ENCODE measurements at regions not wholly inside any gene's neighbourhood (a gene's known extent, or its start where the extent isn't known, plus 50 kb on each side); places are given as distances from the start of the nearest gene placed in this dataset.
A peak's percentile ranks its signal among the peaks of the same experiment; 100 is the strongest.

GRCh38 chr2:198809976-198810375 lies 647.8 kb downstream of the SATB2 start:
- no peak overlapping the region for H2AK5ac ChIP-seq (ENCODE audit: low read length)
- no peak overlapping the region for H3K4me3 ChIP-seq (ENCODE audit: low read length)
- no peaks in the 10 kb centered on the region for H3K27me3 ChIP-seq (ENCODE audit: insufficient read depth, low read length, poor library complexity)
- H4K8ac ChIP-seq (ENCODE audit: low read depth, low read length): no peak overlapping the region
- no peak overlapping the region for H4K5ac ChIP-seq (ENCODE audit: low read length)
- no peak overlapping the region for H2BK120ac ChIP-seq (ENCODE audit: low read depth, low read length)
- H3K9ac ChIP-seq (ENCODE audit: low read length): no peak overlapping the region
- no CpG with 5 or more reads among the region's 3 CpGs for WGBS (ENCODE audit: extremely low coverage, insufficient coverage, low lambda C conversion rate)
- H3K56ac ChIP-seq (ENCODE audit: low read length): no peak overlapping the region
- no peaks in the 10 kb centered on the region for H3K79me1 ChIP-seq (ENCODE audit: low read length)
- no peak overlapping the region for H3K23ac ChIP-seq (ENCODE audit: low read length)
- H3K4me2 ChIP-seq (ENCODE audit: low read length): no peak overlapping the region
- no peak overlapping the region for H3K4ac ChIP-seq (ENCODE audit: low read depth, low read length)
- no peak overlapping the region for H2BK15ac ChIP-seq (replicated peaks; ENCODE audit: low read depth)
- H3K4me1 ChIP-seq (ENCODE audit: control insufficient read depth, low read depth, low read length): no peaks in the 10 kb centered on the region
- no peak overlapping the region for H3K18ac ChIP-seq (ENCODE audit: low read length)
- DNase-seq: no peak
- H3K36me3 ChIP-seq (ENCODE audit: control insufficient read depth, insufficient read depth, low read length): no peaks in the 10 kb centered on the region
- H3K27ac ChIP-seq (ENCODE audit: low read depth, low read length): no peak overlapping the region
- H3K79me2 ChIP-seq (ENCODE audit: control insufficient read depth, insufficient read depth, low read length): no peaks in the 10 kb centered on the region
- H2BK5ac ChIP-seq (ENCODE audit: low read length): no peak overlapping the region

DNA sequence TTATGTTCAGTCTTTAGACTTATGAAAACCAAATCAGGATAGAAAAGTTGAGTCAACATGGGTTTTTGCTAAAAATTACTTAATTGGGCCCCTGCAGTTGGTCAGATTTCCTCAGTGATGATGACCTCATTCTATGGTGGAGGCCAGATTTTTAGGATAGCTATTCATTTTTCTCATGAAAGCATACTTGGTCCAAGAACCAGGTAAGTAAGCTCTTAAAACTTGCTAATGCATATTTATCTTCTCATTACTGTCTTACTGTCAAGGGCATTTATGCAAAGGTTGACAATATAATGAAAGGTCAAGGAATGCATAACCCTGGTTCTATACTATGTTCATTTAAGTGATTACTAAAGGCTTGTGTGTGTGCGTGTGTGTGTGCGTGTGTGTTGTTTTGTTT lies 650.6 kb downstream of the SATB2 start:
- WGBS (ENCODE audit: extremely low coverage, insufficient coverage, low lambda C conversion rate): no CpG with 5 or more reads among the region's 2 CpGs
- no peak overlapping the region for H2BK15ac ChIP-seq (replicated peaks; ENCODE audit: low read depth)
- no peak overlapping the region for H2BK5ac ChIP-seq (ENCODE audit: low read length)
- H3K79me2 ChIP-seq (ENCODE audit: control insufficient read depth, insufficient read depth, low read length): no peaks in the 10 kb centered on the region
- H3K27me3 ChIP-seq (ENCODE audit: insufficient read depth, low read length, poor library complexity): no peaks in the 10 kb centered on the region
- H2AK5ac ChIP-seq (ENCODE audit: low read length): no peak overlapping the region
- no peak overlapping the region for H3K4me2 ChIP-seq (ENCODE audit: low read length)
- no peak overlapping the region for H3K56ac ChIP-seq (ENCODE audit: low read length)
- H2BK120ac ChIP-seq (ENCODE audit: low read depth, low read length): no peak overlapping the region
- H3K23ac ChIP-seq (ENCODE audit: low read length): no peak overlapping the region
- no peak overlapping the region for H4K5ac ChIP-seq (ENCODE audit: low read length)
- DNase-seq: no peak
- H3K18ac ChIP-seq (ENCODE audit: low read length): no peak overlapping the region
- no peaks in the 10 kb centered on the region for H3K36me3 ChIP-seq (ENCODE audit: control insufficient read depth, insufficient read depth, low read length)
- H3K4me3 ChIP-seq (ENCODE audit: low read length): no peak overlapping the region
- no peaks in the 10 kb centered on the region for H3K4me1 ChIP-seq (ENCODE audit: control insufficient read depth, low read depth, low read length)
- no peak overlapping the region for H3K27ac ChIP-seq (ENCODE audit: low read depth, low read length)
- no peak overlapping the region for H3K4ac ChIP-seq (ENCODE audit: low read depth, low read length)
- no peak overlapping the region for H4K8ac ChIP-seq (ENCODE audit: low read depth, low read length)
- no peak overlapping the region for H3K9ac ChIP-seq (ENCODE audit: low read length)
- H3K79me1 ChIP-seq (ENCODE audit: low read length): no peaks in the 10 kb centered on the region

GRCh38 chr2:198795419-198795818 lies 662.3 kb downstream of the SATB2 start:
- no peaks in the 10 kb centered on the region for H3K4me1 ChIP-seq (ENCODE audit: control insufficient read depth, low read depth, low read length)

DNA sequence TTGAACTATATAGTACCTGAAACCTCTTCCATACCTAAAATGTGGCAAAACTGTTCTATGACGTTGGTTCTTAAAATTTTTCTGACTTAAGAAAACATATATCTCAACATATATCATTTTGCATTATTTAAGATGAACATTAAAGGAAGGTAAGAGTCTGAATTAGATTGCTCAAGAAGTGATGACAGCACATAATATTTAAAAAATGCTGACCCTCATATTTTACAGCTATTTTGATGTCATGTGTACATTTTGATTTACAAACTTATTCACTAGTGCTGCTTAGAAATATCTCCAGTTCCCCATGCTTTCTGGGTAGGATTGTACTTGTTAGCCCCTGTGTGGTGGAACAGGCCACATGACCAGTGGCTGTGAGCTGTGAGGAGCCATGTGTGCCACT lies 666.1 kb downstream of the SATB2 start:
- no peak overlapping the region for H4K8ac ChIP-seq (ENCODE audit: low read depth, low read length)
- no peak overlapping the region for H3K4ac ChIP-seq (ENCODE audit: low read depth, low read length)
- H4K5ac ChIP-seq (ENCODE audit: low read length): no peak overlapping the region
- H3K27me3 ChIP-seq (ENCODE audit: insufficient read depth, low read length, poor library complexity): no peaks in the 10 kb centered on the region
- DNase-seq: no peak
- no peaks in the 10 kb centered on the region for H3K79me1 ChIP-seq (ENCODE audit: low read length)
- H3K79me2 ChIP-seq (ENCODE audit: control insufficient read depth, insufficient read depth, low read length): no peaks in the 10 kb centered on the region
- no peak overlapping the region for H3K9ac ChIP-seq (ENCODE audit: low read length)
- no peak overlapping the region for H2BK5ac ChIP-seq (ENCODE audit: low read length)
- WGBS (ENCODE audit: extremely low coverage, insufficient coverage, low lambda C conversion rate): no CpG with 5 or more reads among the region's 1 CpG
- H3K27ac ChIP-seq (ENCODE audit: low read depth, low read length): no peak overlapping the region
- no peak overlapping the region for H3K18ac ChIP-seq (ENCODE audit: low read length)
- no peak overlapping the region for H2BK120ac ChIP-seq (ENCODE audit: low read depth, low read length)
- H2BK15ac ChIP-seq (replicated peaks; ENCODE audit: low read depth): no peak overlapping the region
- no peak overlapping the region for H3K4me3 ChIP-seq (ENCODE audit: low read length)
- no peak overlapping the region for H3K23ac ChIP-seq (ENCODE audit: low read length)
- H3K36me3 ChIP-seq (ENCODE audit: control insufficient read depth, insufficient read depth, low read length): no peaks in the 10 kb centered on the region
- H3K4me1 ChIP-seq (ENCODE audit: control insufficient read depth, low read depth, low read length): no peaks in the 10 kb centered on the region
- H3K56ac ChIP-seq (ENCODE audit: low read length): no peak overlapping the region
- H2AK5ac ChIP-seq (ENCODE audit: low read length): no peak overlapping the region
- no peak overlapping the region for H3K4me2 ChIP-seq (ENCODE audit: low read length)

More at GRCh38 chr2:198795419-198795818, 662.3 kb downstream of the SATB2 start:
- H3K36me3 ChIP-seq (ENCODE audit: control insufficient read depth, insufficient read depth, low read length): no peaks in the 10 kb centered on the region
- no peak overlapping the region for H3K4me3 ChIP-seq (ENCODE audit: low read length)
- H2BK5ac ChIP-seq (ENCODE audit: low read length): no peak overlapping the region
- H3K27ac ChIP-seq (ENCODE audit: low read depth, low read length): no peak overlapping the region
- H3K18ac ChIP-seq (ENCODE audit: low read length): no peak overlapping the region
- no peaks in the 10 kb centered on the region for H3K79me2 ChIP-seq (ENCODE audit: control insufficient read depth, insufficient read depth, low read length)
- no peaks in the 10 kb centered on the region for H3K27me3 ChIP-seq (ENCODE audit: insufficient read depth, low read length, poor library complexity)
- no peak for DNase-seq
- no peak overlapping the region for H2AK5ac ChIP-seq (ENCODE audit: low read length)
- no CpG with 5 or more reads among the region's 2 CpGs for WGBS (ENCODE audit: extremely low coverage, insufficient coverage, low lambda C conversion rate)
- H3K56ac ChIP-seq (ENCODE audit: low read length): no peak overlapping the region
- no peak overlapping the region for H3K9ac ChIP-seq (ENCODE audit: low read length)
- H2BK120ac ChIP-seq (ENCODE audit: low read depth, low read length): no peak overlapping the region
- no peak overlapping the region for H3K4me2 ChIP-seq (ENCODE audit: low read length)
- H3K23ac ChIP-seq (ENCODE audit: low read length): no peak overlapping the region
- H2BK15ac ChIP-seq (replicated peaks; ENCODE audit: low read depth): no peak overlapping the region
- H3K4ac ChIP-seq (ENCODE audit: low read depth, low read length): no peak overlapping the region
- no peak overlapping the region for H4K5ac ChIP-seq (ENCODE audit: low read length)
- no peak overlapping the region for H4K8ac ChIP-seq (ENCODE audit: low read depth, low read length)
- no peaks in the 10 kb centered on the region for H3K79me1 ChIP-seq (ENCODE audit: low read length)

GRCh38 chr2:198788676-198789075 lies 669.1 kb downstream of the SATB2 start:
- DNase-seq: peak; percentile 74
- H3K79me2 ChIP-seq (ENCODE audit: control insufficient read depth, insufficient read depth, low read length): no peaks in the 10 kb centered on the region
- H2BK5ac ChIP-seq (ENCODE audit: low read length): no peak overlapping the region
- no peak overlapping the region for H3K4ac ChIP-seq (ENCODE audit: low read depth, low read length)
- no peak overlapping the region for H3K4me3 ChIP-seq (ENCODE audit: low read length)
- H3K9ac ChIP-seq (ENCODE audit: low read length): no peak overlapping the region
- no peak overlapping the region for H2BK120ac ChIP-seq (ENCODE audit: low read depth, low read length)
- no peak overlapping the region for H3K4me2 ChIP-seq (ENCODE audit: low read length)
- H3K27me3 ChIP-seq (ENCODE audit: insufficient read depth, low read length, poor library complexity): no peaks in the 10 kb centered on the region
- H3K27ac ChIP-seq (ENCODE audit: low read depth, low read length): no peak overlapping the region
- H3K18ac ChIP-seq (ENCODE audit: low read length): no peak overlapping the region
- no peak overlapping the region for H3K23ac ChIP-seq (ENCODE audit: low read length)
- H3K56ac ChIP-seq (ENCODE audit: low read length): no peak overlapping the region
- H2BK15ac ChIP-seq (replicated peaks; ENCODE audit: low read depth): no peak overlapping the region
- H2AK5ac ChIP-seq (ENCODE audit: low read length): no peak overlapping the region
- no peaks in the 10 kb centered on the region for H3K4me1 ChIP-seq (ENCODE audit: control insufficient read depth, low read depth, low read length)
- no peaks in the 10 kb centered on the region for H3K79me1 ChIP-seq (ENCODE audit: low read length)
- no CpG with 5 or more reads among the region's 2 CpGs for WGBS (ENCODE audit: extremely low coverage, insufficient coverage, low lambda C conversion rate)
- H4K5ac ChIP-seq (ENCODE audit: low read length): no peak overlapping the region
- no peak overlapping the region for H4K8ac ChIP-seq (ENCODE audit: low read depth, low read length)
- no peaks in the 10 kb centered on the region for H3K36me3 ChIP-seq (ENCODE audit: control insufficient read depth, insufficient read depth, low read length)

DNA sequence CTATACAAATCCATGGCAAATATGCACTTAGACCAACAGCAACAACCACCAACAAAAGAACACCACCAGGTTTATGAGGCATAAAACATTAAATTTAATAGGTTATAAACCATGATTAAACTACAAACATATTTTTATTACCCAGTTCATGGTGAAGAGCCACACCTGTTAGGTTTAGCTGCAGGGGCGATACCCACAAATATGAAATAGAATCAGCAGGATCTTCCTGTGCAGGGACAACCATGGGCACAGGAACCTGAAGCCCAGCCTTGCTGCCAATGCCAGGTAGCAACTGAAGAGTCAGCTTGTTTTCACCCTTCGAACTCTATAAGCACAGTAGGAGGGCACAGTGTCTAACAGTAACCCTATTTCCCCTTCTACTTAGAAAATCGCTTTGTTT lies 675.0 kb downstream of the SATB2 start:
- Histone ChIP-seq H3K56ac (ENCODE audit: low read length) (no peak overlapping the region), H2BK15ac (replicated peaks; ENCODE audit: low read depth) (no peak overlapping the region), H3K79me2 (ENCODE audit: control insufficient read depth, insufficient read depth, low read length) (no peaks in the 10 kb centered on the region), H2BK5ac (ENCODE audit: low read length) (no peak overlapping the region), H3K27ac (ENCODE audit: low read depth, low read length) (no peak overlapping the region), H4K5ac (ENCODE audit: low read length) (no peak overlapping the region), H3K9ac (ENCODE audit: low read length) (no peak overlapping the region), H2BK120ac (ENCODE audit: low read depth, low read length) (no peak overlapping the region), H3K4ac (ENCODE audit: low read depth, low read length) (no peak overlapping the region), H3K4me2 (ENCODE audit: low read length) (no peak overlapping the region), H3K23ac (ENCODE audit: low read length) (no peak overlapping the region), H3K4me1 (ENCODE audit: control insufficient read depth, low read depth, low read length) (no peaks in the 10 kb centered on the region), H3K36me3 (ENCODE audit: control insufficient read depth, insufficient read depth, low read length) (no peaks in the 10 kb centered on the region), H3K27me3 (ENCODE audit: insufficient read depth, low read length, poor library complexity) (no peaks in the 10 kb centered on the region), H3K18ac (ENCODE audit: low read length) (no peak overlapping the region), H3K4me3 (ENCODE audit: low read length) (no peak overlapping the region), H2AK5ac (ENCODE audit: low read length) (no peak overlapping the region), H4K8ac (ENCODE audit: low read depth, low read length) (no peak overlapping the region), H3K79me1 (ENCODE audit: low read length) (no peaks in the 10 kb centered on the region)
- WGBS (ENCODE audit: extremely low coverage, insufficient coverage, low lambda C conversion rate): no CpG with 5 or more reads among the region's 3 CpGs
- no peak for DNase-seq
